Heart left ventricle (tissue), 16 donors: ENCODE measurements at regions not wholly inside any gene's neighbourhood (a gene's known extent, or its start where the extent isn't known, plus 50 kb on each side); places are given as distances from the start of the nearest gene placed in this dataset.

Source experiments
- ATAC-seq, 4 donors: fragments of 200-7000 bp; cut with Tn5 transposase; one replicate each; pipeline ENCODE4 v1.9.1; 2020 to 2022; ENCODE audit warnings: moderate library complexity in 4 of 4, mild to moderate bottlenecking in 3 of 4, moderate number of reproducible peaks in 1 of 4
- DNase-seq, 5 donors: peaks; one replicate each; pipeline ENCODE4 v3.0.0-alpha.2; 2020
- H3K27ac ChIP-seq, 12 donors: fragments of 200-600 bp; sonication (generic) in 4 of 12; one replicate each; pipeline versions ENCODE4 v1.5.0 to v1.8.0; 2016 to 2022; ENCODE audit warnings: mild to moderate bottlenecking in 2 of 12
- H3K27me3 ChIP-seq, 9 donors: fragments of 200-600 bp; sonication (generic) in 2 of 9; one replicate each; pipeline versions ENCODE4 v1.5.1 to v1.8.0; 2016 to 2022; ENCODE audit warnings: mild to moderate bottlenecking in 3 of 9
- H3K36me3 ChIP-seq, 9 donors: fragments of 200-600 bp; sonication (generic) in 2 of 9; one replicate each; pipeline versions ENCODE4 v1.5.0 to v1.8.0; 2018 to 2022; ENCODE audit warnings: mild to moderate bottlenecking in 2 of 9
- H3K4me1 ChIP-seq, 12 donors: fragments of 200-600 bp; sonication (generic) in 4 of 12; one replicate each; pipeline versions ENCODE4 v1.5.0 to v1.8.0; 2016 to 2022; ENCODE audit warnings: mild to moderate bottlenecking in 3 of 12
- H3K4me3 ChIP-seq, 12 donors: fragments of 200-600 bp; sonication (generic) in 4 of 12; one replicate each; pipeline versions ENCODE4 v1.5.0 to v1.8.0; 2017 to 2022; ENCODE audit warnings: mild to moderate bottlenecking in 9 of 12, moderate library complexity in 4 of 12
- H3K9me3 ChIP-seq, 12 donors: fragments of 200-600 bp; sonication (generic) in 4 of 12; one replicate each; pipeline versions ENCODE4 v1.5.0 to v1.8.0; 2016 to 2022; ENCODE audit warnings: mild to moderate bottlenecking in 1 of 12
- POLR2A ChIP-seq, 2 donors: fragments of 450-650 bp; IDR thresholded peaks; one replicate each; pipeline ENCODE4 v1.6.1; 2017; ENCODE audit warnings: antibody characterized with exemption in 2 of 2, mild to moderate bottlenecking in 2 of 2, moderate library complexity in 2 of 2
- WGBS, 4 donors: extraction: QIAGEN DNeasy Blood & Tissue Kit in 2 of 4; methylation state at CpG; one replicate each; pipeline versions ENCODE4 v1.1.5 to v1.1.7; 2013 to 2018; 5-methylcytosine and 5-hydroxymethylcytosine counted together
- intact Hi-C, 10 donors: fragments of 100-400 bp; cut with DNase I; formaldehyde crosslinking; loops; one replicate each; pipeline versions ENCODE4 v1.11.1 to v1.14.2; 2022
- TF ChIP-seq, protein P1 (sequence below), 12 donors: fragments of 200-600 bp; sonication (generic) in 4 of 12; IDR thresholded peaks; one replicate each; pipeline versions ENCODE4 v1.5.0 to v1.8.0; 2018 to 2022; ENCODE audit warnings: antibody characterized with exemption in 12 of 12, mild to moderate bottlenecking in 5 of 12
- donor health status: ischemic (EF 13 %, LVEDD 7.1; RV severe dilation, severe dysfunction).
- donor health status: healthy with polysubstance abuse.
- donor health status: DM: no; HTN: yes; CAD: no.
- donor health status: DM: no; HTN: no; CAD: no.
- donor health status: ischemic (EF 25% LVEDD 6.9; RV normal size, moderate dysfunction).
- donor health status: ischemic (EF 25% LVEDD 5.7; RV mildly dilated, moderate dysfunction).
- donor health status: healthy.
- donor health status: DM: yes; HTN: yes; CAD: no.
- donor health status: ischemic (EF 35%, LVEDD 5.7; RV mildly dilated, moderate dysfunction).
- donor health status: nonischemic (EF 11% LVEDD 7.7; RV severe dilation, severe dysfunction).
- donor health status: DM: yes; HTN: yes; CAD: no.
- donor health status: PGD.
- donor health status: ischemic (EF 29% LVEDD 5.4; RV normal size, mild dysfunction).
- donor health status: nonischemic (EF 23%, LVEDD 6.1; RV moderate dilation, normal function).

GRCh38 chr17:52710363-52710901, 551.9 kb upstream of the CA10 start:
- Histone ChIP-seq H3K27ac (no peak overlapping the region), H3K36me3 (no peaks in the 10 kb centered on the region), H3K9me3 (no peaks in the 10 kb centered on the region), H3K4me3 (no peak overlapping the region), H3K4me1 (no peaks in the 10 kb centered on the region), H3K27me3 (no peaks in the 10 kb centered on the region)
- no peak for ATAC-seq
- intact Hi-C loops, result no loop called here
- 25 to 54% (median 35%) methylated on average over 1 of the region's 1 CpG for WGBS, 4 donors
- TF ChIP-seq POLR2A (IDR thresholded peaks at IDR 0.05), result no peak
- TF ChIP-seq, protein P1, sequence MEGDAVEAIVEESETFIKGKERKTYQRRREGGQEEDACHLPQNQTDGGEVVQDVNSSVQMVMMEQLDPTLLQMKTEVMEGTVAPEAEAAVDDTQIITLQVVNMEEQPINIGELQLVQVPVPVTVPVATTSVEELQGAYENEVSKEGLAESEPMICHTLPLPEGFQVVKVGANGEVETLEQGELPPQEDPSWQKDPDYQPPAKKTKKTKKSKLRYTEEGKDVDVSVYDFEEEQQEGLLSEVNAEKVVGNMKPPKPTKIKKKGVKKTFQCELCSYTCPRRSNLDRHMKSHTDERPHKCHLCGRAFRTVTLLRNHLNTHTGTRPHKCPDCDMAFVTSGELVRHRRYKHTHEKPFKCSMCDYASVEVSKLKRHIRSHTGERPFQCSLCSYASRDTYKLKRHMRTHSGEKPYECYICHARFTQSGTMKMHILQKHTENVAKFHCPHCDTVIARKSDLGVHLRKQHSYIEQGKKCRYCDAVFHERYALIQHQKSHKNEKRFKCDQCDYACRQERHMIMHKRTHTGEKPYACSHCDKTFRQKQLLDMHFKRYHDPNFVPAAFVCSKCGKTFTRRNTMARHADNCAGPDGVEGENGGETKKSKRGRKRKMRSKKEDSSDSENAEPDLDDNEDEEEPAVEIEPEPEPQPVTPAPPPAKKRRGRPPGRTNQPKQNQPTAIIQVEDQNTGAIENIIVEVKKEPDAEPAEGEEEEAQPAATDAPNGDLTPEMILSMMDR (IDR thresholded peaks at IDR 0.05), result no peak
- DNase-seq, result no peak

DNA sequence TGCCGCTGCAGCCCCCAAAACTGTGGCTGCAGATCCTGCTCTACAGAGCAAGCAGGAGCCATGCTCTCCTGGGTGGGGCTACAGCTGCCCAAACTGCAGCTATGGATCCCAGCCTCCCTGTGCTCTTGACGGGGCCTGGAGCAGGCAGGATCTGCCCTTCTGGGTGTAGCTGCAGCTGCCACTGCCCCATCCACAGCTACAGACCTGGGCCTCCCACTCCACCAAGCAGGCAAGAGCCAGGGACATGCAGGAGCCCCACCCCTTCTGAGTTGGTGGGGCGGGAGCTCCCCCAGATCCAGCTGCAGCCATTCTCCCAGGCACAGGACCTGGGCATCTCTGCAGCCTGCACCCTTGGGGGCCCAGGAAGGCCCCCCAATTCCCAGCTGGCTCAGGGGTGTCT, 551.2 kb upstream of the CA10 start:
- ATAC-seq (no peak), DNase-seq (no peak)
- Histone ChIP-seq H3K27me3 (no peaks in the 10 kb centered on the region), H3K27ac (no peak overlapping the region), H3K4me3 (no peak overlapping the region), H3K36me3 (no peaks in the 10 kb centered on the region), H3K9me3 (no peaks in the 10 kb centered on the region), H3K4me1 (no peaks in the 10 kb centered on the region)
- intact Hi-C loops, result no loop called here
- TF ChIP-seq POLR2A (IDR thresholded peaks at IDR 0.05), result no peak
- TF ChIP-seq, protein P1 (IDR thresholded peaks at IDR 0.05), result no peak
- 65 to 87% (median 76%) methylated on average over 2 to 3 of the region's 3 CpGs for WGBS, 4 donors

DNA sequence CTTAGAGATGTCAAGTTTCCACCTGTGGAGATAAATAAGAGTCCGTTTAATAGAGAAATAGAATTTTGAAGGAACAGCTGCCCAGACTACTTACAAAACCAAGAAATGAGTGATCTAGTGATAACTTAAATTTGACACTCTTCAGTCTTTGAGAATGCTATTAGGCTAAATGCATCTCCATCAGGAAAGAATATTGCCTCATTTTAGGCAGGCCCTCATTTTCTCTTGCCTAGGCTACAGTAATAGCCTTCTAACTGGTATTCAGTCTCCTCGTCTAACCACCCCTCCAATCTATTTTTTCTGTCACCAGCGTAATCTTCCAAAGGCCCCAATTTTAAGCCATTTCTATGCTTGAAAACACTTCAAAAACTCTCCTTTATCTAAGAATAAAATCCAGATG, 537.8 kb upstream of the CA10 start:
- DNase-seq (no peak), ATAC-seq (no peak)
- 83 to 91% (median 85%) methylated on average over 3 of the region's 3 CpGs for WGBS, 4 donors

DNA sequence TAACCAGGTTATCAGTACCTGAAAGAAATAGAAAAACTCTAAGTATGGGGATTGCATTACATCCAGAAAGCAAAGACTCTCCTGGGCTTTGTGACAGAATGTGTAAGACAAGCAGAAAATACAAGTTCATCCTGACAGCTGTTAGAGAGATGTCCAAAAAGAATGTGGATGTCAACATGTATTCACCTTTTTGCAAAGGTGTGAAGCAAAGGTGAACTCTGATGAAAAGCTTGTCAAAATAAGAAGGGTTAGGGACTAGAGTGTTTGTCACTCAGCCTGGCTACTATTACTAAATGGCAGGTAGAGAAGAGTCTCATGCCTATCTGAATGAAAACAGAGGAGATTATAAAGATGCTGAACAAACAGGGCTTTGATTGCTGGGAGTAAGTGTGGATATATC, 527.6 kb upstream of the CA10 start:
- H3K4me3 ChIP-seq, result no peak overlapping the region
- H3K36me3 ChIP-seq, result no peaks in the 10 kb centered on the region
- no peaks in the 10 kb centered on the region for H3K4me1 ChIP-seq
- H3K9me3 ChIP-seq, result peaks cover 0 to under 1% (median 0%) of the 10 kb centered on the region in 12 donors
- intact Hi-C loops, result no loop called here
- H3K27me3 ChIP-seq, result no peaks in the 10 kb centered on the region
- H3K27ac ChIP-seq, result no peak overlapping the region
- no peak for ATAC-seq
- DNase-seq, result no peak
- TF ChIP-seq POLR2A (IDR thresholded peaks at IDR 0.05), result no peak
- TF ChIP-seq, protein P1 (IDR thresholded peaks at IDR 0.05), result no peak

More for the DNA sequence above, 537.8 kb upstream of the CA10 start:
- TF ChIP-seq POLR2A (IDR thresholded peaks at IDR 0.05), result no peak
- TF ChIP-seq, protein P1 (IDR thresholded peaks at IDR 0.05), result no peak
- Histone ChIP-seq H3K27me3 (no peaks in the 10 kb centered on the region), H3K4me3 (no peak overlapping the region), H3K27ac (no peak overlapping the region), H3K9me3 (no peaks in the 10 kb centered on the region), H3K36me3 (no peaks in the 10 kb centered on the region), H3K4me1 (no peaks in the 10 kb centered on the region)
- intact Hi-C loops, result no loop called here
